SK-N-SH (cell line): ENCODE measurements at regions not wholly inside any gene's neighbourhood (a gene's known extent, or its start where the extent isn't known, plus 50 kb on each side); places are given as distances from the start of the nearest gene placed in this dataset.

Source experiments
- CHD2 ChIP-seq: fragments of 150-350 bp; IDR thresholded peaks from 2 replicates; pipeline ENCODE4 v1.6.1; 2018; ENCODE audit warnings: low read length; ENCODE audit not compliant: partially characterized antibody
- EP300 ChIP-seq, 2 experiments: IDR thresholded peaks; 2 replicates each; pipeline versions ENCODE4 v1.4.0 to v1.6.1; 2012; ENCODE audit warnings: borderline replicate concordance in 1 of 2, low read depth in 1 of 2, low read length in 1 of 2
- JUND ChIP-seq: IDR thresholded peaks from 2 replicates; pipeline ENCODE4 v1.4.0; 2012
- MAX ChIP-seq: IDR thresholded peaks from 2 replicates; pipeline ENCODE4 v1.4.0; 2012; ENCODE audit warnings: low read depth
- POLR2AphosphoS5 ChIP-seq: IDR thresholded peaks from 2 replicates; pipeline ENCODE4 v1.6.1; 2012; ENCODE audit warnings: low read depth, low read length
- RAD21 ChIP-seq: IDR thresholded peaks from 2 replicates; pipeline ENCODE4 v1.6.1; 2012; ENCODE audit warnings: mild to moderate bottlenecking, low read length
- TAF1 ChIP-seq: IDR thresholded peaks from 2 replicates; pipeline ENCODE4 v1.6.1; 2012; ENCODE audit warnings: low read depth, mild to moderate bottlenecking, low read length, moderate library complexity, borderline replicate concordance
- TF ChIP-seq, protein P1 (sequence below): fragments of 200-600 bp; sonication (generic); IDR thresholded peaks from 2 replicates; pipeline ENCODE4 v1.6.1; 2017; ENCODE audit warnings: antibody characterized with exemption, mild to moderate bottlenecking, moderate library complexity
- TF ChIP-seq, protein P2 (sequence below): fragments of 150-350 bp; IDR thresholded peaks from 2 replicates; pipeline ENCODE4 v1.6.1; 2016; ENCODE audit warnings: mild to moderate bottlenecking, low read depth, low read length

GRCh38 chr17:77356109-77356689 lies 215.4 kb downstream of the SEC14L1 start:
- TF ChIP-seq RAD21 (no peak), CHD2 (no peak), POLR2AphosphoS5 (no peak), TAF1 (no peak), JUND (no peak), EP300 (IDR thresholded peaks at IDR 0.05; ENCODE audit: borderline replicate concordance in 1 of 2, low read depth in 1 of 2, low read length in 1 of 2) (no peak), MAX (no peak)
- TF ChIP-seq, protein P1, sequence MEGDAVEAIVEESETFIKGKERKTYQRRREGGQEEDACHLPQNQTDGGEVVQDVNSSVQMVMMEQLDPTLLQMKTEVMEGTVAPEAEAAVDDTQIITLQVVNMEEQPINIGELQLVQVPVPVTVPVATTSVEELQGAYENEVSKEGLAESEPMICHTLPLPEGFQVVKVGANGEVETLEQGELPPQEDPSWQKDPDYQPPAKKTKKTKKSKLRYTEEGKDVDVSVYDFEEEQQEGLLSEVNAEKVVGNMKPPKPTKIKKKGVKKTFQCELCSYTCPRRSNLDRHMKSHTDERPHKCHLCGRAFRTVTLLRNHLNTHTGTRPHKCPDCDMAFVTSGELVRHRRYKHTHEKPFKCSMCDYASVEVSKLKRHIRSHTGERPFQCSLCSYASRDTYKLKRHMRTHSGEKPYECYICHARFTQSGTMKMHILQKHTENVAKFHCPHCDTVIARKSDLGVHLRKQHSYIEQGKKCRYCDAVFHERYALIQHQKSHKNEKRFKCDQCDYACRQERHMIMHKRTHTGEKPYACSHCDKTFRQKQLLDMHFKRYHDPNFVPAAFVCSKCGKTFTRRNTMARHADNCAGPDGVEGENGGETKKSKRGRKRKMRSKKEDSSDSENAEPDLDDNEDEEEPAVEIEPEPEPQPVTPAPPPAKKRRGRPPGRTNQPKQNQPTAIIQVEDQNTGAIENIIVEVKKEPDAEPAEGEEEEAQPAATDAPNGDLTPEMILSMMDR: no peak
- TF ChIP-seq, protein P2, sequence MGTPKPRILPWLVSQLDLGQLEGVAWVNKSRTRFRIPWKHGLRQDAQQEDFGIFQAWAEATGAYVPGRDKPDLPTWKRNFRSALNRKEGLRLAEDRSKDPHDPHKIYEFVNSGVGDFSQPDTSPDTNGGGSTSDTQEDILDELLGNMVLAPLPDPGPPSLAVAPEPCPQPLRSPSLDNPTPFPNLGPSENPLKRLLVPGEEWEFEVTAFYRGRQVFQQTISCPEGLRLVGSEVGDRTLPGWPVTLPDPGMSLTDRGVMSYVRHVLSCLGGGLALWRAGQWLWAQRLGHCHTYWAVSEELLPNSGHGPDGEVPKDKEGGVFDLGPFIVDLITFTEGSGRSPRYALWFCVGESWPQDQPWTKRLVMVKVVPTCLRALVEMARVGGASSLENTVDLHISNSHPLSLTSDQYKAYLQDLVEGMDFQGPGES: no peak
